ENCODE measurements at regions not wholly inside any gene's neighbourhood (a gene's known extent, or its start where the extent isn't known, plus 50 kb on each side); places are given as distances from the start of the nearest gene placed in this dataset.

GRCh38 chr11:134785660-134786284 is 373.7 kb upstream of the B3GAT1 start:
- TF ChIP-seq CTCF (IDR thresholded peaks at IDR 0.05) (no peak), POLR2A (IDR thresholded peaks at IDR 0.05) (no peak)

Data from right lobe of liver (tissue), 4 donors.